Mesodermal cell (in vitro differentiated cells): ENCODE measurements at regions not wholly inside any gene's neighbourhood (a gene's known extent, or its start where the extent isn't known, plus 50 kb on each side); places are given as distances from the start of the nearest gene placed in this dataset.

Source experiments
- H3K27ac ChIP-seq: 2 replicates; pipeline ENCODE4 v1.7.0; 2013; ENCODE audit warnings: mild to moderate bottlenecking, low read depth, low read length, moderate library complexity; ENCODE audit not compliant: severe bottlenecking
- H3K36me3 ChIP-seq: 2 replicates; pipeline ENCODE4 v1.7.1; 2013; ENCODE audit warnings: mild to moderate bottlenecking, low read length, moderate library complexity; ENCODE audit not compliant: control insufficient read depth, insufficient read depth
- H3K4me1 ChIP-seq: one replicate; pipeline ENCODE4 v1.7.1; 2013; ENCODE audit warnings: mild to moderate bottlenecking, low read length; ENCODE audit not compliant: insufficient read depth, control insufficient read depth, poor library complexity, severe bottlenecking
- H3K4me3 ChIP-seq: 2 replicates; pipeline ENCODE4 v1.7.0; 2013; ENCODE audit warnings: low read length, control low read depth, mild to moderate bottlenecking; ENCODE audit not compliant: insufficient read depth, poor library complexity, severe bottlenecking; ENCODE audit errors: extremely low read depth
- H3K9me3 ChIP-seq: 2 replicates; pipeline ENCODE4 v1.7.1; 2013; ENCODE audit warnings: mild to moderate bottlenecking, low read length, moderate library complexity; ENCODE audit not compliant: control insufficient read depth
- WGBS, 2 experiments: methylation state at CpG; one replicate each; pipeline ENCODE4 v1.1.5; 2013; ENCODE audit warnings: missing lambda C conversion rate in 2 of 2; ENCODE audit not compliant: insufficient coverage in 2 of 2; 5-methylcytosine and 5-hydroxymethylcytosine counted together

GRCh38 chr3:110184536-110184935, 847.2 kb upstream of the DPPA4 start:
- no peaks in the 10 kb centered on the region for H3K36me3 ChIP-seq
- no peak overlapping the region for H3K4me3 ChIP-seq
- H3K4me1 ChIP-seq, result no peaks in the 10 kb centered on the region
- no CpG with 5 or more reads among the region's 1 CpG for WGBS, 2 experiments
- no peaks in the 10 kb centered on the region for H3K9me3 ChIP-seq
- H3K27ac ChIP-seq, result no peak overlapping the region

- WGBS, 2 experiments, result 75 to 76% methylated on average over 2 of the region's 2 CpGs
These were observed 855.7 kb upstream of the DPPA4 start for GRCh38 chr3:110193074-110193473.

GRCh38 chr3:110198717-110199587, 861.6 kb upstream of the DPPA4 start:
- 90 to 91% methylated on average over 7 to 10 of the region's 12 CpGs for WGBS, 2 experiments

More at GRCh38 chr3:110193074-110193473, 855.7 kb upstream of the DPPA4 start:
- no peaks in the 10 kb centered on the region for H3K9me3 ChIP-seq
- no peak overlapping the region for H3K27ac ChIP-seq
- no peaks in the 10 kb centered on the region for H3K4me1 ChIP-seq
- H3K36me3 ChIP-seq, result no peaks in the 10 kb centered on the region
- H3K4me3 ChIP-seq, result no peak overlapping the region

GRCh38 chr3:110199588-110199943, 862.2 kb upstream of the DPPA4 start:
- WGBS, 2 experiments, result 60 to 79% methylated on average over 1 to 2 of the region's 2 CpGs
- H3K27ac ChIP-seq, result no peak overlapping the region
- H3K36me3 ChIP-seq, result no peaks in the 10 kb centered on the region
- H3K4me3 ChIP-seq, result no peak overlapping the region
- no peaks in the 10 kb centered on the region for H3K9me3 ChIP-seq
- no peaks in the 10 kb centered on the region for H3K4me1 ChIP-seq

More at GRCh38 chr3:110198717-110199587, 861.6 kb upstream of the DPPA4 start:
- Histone ChIP-seq H3K4me3 (no peak overlapping the region), H3K9me3 (no peaks in the 10 kb centered on the region), H3K27ac (no peak overlapping the region), H3K36me3 (no peaks in the 10 kb centered on the region), H3K4me1 (no peaks in the 10 kb centered on the region)

- no peaks in the 10 kb centered on the region for H3K4me1 ChIP-seq
- H3K36me3 ChIP-seq, result no peaks in the 10 kb centered on the region
- H3K9me3 ChIP-seq, result no peaks in the 10 kb centered on the region
- H3K27ac ChIP-seq, result no peak overlapping the region
- no CpG with 5 or more reads among the region's 3 CpGs for WGBS, 2 experiments
- H3K4me3 ChIP-seq, result no peak overlapping the region
These were observed 861.4 kb upstream of the NECTIN3 start for GRCh38 chr3:110210086-110210660.

- Histone ChIP-seq H3K27ac (no peak overlapping the region), H3K9me3 (no peaks in the 10 kb centered on the region), H3K4me3 (no peak overlapping the region), H3K36me3 (no peaks in the 10 kb centered on the region), H3K4me1 (no peaks in the 10 kb centered on the region)
- WGBS, 2 experiments, result no CpG with 5 or more reads among the region's 1 CpG
These were observed 845.0 kb upstream of the NECTIN3 start for GRCh38 chr3:110226645-110227044.

- Histone ChIP-seq H3K4me1 (no peaks in the 10 kb centered on the region), H3K4me3 (no peak overlapping the region), H3K36me3 (no peaks in the 10 kb centered on the region), H3K9me3 (no peaks in the 10 kb centered on the region), H3K27ac (no peak overlapping the region)
- 91 to 92% methylated on average over 4 of the region's 4 CpGs for WGBS, 2 experiments
These were observed 843.6 kb upstream of the NECTIN3 start for GRCh38 chr3:110227991-110228390.

GRCh38 chr3:110234831-110235230, 836.8 kb upstream of the NECTIN3 start:
- H3K36me3 ChIP-seq, result no peaks in the 10 kb centered on the region
- WGBS, 2 experiments, result no CpG with 5 or more reads among the region's 4 CpGs
- no peak overlapping the region for H3K4me3 ChIP-seq

GRCh38 chr3:110236976-110237610, 834.5 kb upstream of the NECTIN3 start:
- Histone ChIP-seq H3K36me3 (no peaks in the 10 kb centered on the region), H3K9me3 (no peaks in the 10 kb centered on the region), H3K27ac (no peak overlapping the region), H3K4me1 (peaks cover 5% of the 10 kb centered on the region), H3K4me3 (no peak overlapping the region)
- no CpG with 5 or more reads among the region's 3 CpGs for WGBS, 2 experiments

More at GRCh38 chr3:110234831-110235230, 836.8 kb upstream of the NECTIN3 start:
- no peaks in the 10 kb centered on the region for H3K9me3 ChIP-seq
- H3K4me1 ChIP-seq, result peaks cover 5% of the 10 kb centered on the region
- no peak overlapping the region for H3K27ac ChIP-seq

GRCh38 chr3:110243081-110243480, 828.5 kb upstream of the NECTIN3 start:
- H3K4me1 ChIP-seq, result no peaks in the 10 kb centered on the region
- H3K9me3 ChIP-seq, result no peaks in the 10 kb centered on the region
- H3K36me3 ChIP-seq, result no peaks in the 10 kb centered on the region
- H3K4me3 ChIP-seq, result no peak overlapping the region
- H3K27ac ChIP-seq, result no peak overlapping the region
- WGBS, 2 experiments, result 100% methylated on average over 2 of the region's 4 CpGs; no CpG with 5 or more reads in 1 of the 2 experiments
